ENCODE measurements at regions not wholly inside any gene's neighbourhood (a gene's known extent, or its start where the extent isn't known, plus 50 kb on each side); places are given as distances from the start of the nearest gene placed in this dataset.

- TF ChIP-seq CTCF (IDR thresholded peaks at IDR 0.05): no peak
- TF ChIP-seq POLR2A (IDR thresholded peaks at IDR 0.05): no peak
These were observed 98.7 kb upstream of the PPP2R3B start for GRCh38 chrX:485368-485767.

Data from upper lobe of left lung (tissue), 4 donors.